HTR-8/SVneo (cell line): ENCODE measurements at regions not wholly inside any gene's neighbourhood (a gene's known extent, or its start where the extent isn't known, plus 50 kb on each side); places are given as distances from the start of the nearest gene placed in this dataset.

Source experiments
- DNase-seq: peaks from one replicate; pipeline ENCODE4 v3.0.0; 2011; ENCODE audit warnings: low spot score, mixed read lengths; ENCODE audit not compliant: insufficient read length
- FAIRE-seq: peaks from 2 replicates; lab custom pipeline; 2011; peaks lifted over from hg19 to GRCh38; lab: Jason Lieb, UNC

DNA sequence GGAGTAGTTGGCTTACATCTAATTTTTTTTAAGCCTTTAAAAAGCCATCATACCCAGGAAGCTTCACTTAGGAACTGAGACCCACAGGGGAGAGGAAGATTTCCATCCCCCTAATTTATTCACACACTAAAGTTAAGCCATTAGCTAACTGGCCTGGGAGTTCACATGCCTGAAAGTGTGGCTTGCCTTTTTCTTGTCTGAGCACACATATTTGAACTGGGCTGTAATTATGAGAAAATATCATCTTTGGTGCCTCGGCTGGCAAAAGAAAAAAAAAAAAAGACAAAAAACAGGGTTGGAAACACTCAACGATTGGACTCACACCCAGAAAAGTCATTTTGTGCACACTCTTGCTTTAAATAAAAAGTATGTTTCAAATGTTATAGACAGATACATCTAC lies 847.3 kb downstream of the MAT2B start:
- DNase-seq (no peak), FAIRE-seq (no peak)

DNA sequence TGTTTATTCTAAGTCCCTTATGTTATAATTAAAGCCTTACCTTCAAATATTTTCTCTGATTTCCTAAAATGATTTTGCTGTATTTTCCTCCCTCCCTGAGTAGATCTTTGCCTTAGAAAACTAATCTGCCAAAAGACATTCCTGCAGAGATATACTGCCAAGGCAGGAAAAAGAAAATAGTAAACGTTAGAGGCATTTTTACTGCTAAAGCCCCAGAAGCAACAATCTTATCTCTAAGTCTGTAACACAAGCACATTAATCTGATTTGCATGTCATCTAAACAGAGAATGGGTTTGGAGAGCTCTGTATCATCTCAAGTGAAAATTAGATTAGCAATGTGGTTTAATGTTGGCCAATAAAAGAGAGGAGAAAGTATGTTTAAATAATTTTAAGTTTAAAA lies 847.7 kb downstream of the MAT2B start:
- DNase-seq: no peak
- no peak for FAIRE-seq

DNA sequence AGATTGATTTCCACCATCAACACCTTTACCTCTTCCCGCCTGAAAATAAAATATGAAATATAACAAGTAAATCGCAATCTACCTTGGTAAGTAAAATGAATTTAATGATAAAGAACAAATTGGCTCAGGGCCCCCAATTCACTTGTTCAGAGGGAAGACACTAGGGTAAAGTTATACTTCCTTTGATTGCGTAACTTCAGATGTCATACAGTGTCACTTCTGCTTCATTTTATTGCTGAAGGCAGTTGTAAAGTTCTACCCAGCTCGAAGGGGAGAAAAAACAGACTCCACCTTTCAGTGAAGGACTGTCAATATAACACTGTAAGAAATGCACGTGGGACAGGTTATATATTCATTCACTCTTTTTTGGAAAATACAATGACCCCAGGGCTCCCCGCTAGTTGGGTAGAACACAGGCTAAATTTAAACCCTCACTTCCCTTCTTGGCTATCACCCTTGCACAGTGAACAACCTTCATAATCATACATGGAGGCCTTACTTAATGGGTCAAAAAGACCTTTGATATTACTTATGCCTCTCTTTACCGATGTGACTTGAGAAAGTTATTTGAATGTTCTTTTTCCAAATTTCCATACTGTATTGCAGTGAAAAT lies 848.8 kb downstream of the MAT2B start:
- FAIRE-seq: no peak
- DNase-seq: no peak

DNA sequence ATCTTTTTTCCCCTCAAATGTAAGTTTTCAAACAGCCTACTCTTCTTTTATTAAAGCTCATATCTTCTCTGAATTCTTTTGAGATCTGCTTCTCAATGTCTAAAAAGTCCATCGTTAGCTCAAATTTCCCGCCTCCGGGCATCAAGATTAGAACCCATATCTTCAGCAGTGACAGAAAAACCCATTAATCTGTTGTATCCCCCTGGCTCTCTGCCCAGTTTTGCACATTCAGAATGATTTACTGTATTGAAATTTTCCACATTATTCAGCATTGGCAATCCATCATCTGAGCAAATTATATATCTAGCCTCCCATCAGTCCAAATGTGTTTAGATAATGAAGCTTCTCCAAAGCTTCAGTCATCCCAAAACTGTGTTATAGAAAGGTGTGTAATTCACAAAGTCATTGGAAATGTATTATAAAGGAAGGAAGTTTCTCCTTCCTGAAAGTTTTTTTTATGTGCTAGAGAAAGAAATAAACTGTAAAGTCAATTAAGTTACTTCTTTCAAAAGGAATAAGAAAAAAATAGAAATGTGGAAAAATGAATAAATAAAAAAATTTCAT lies 849.9 kb downstream of the MAT2B start:
- DNase-seq: no peak
- no peak for FAIRE-seq

DNA sequence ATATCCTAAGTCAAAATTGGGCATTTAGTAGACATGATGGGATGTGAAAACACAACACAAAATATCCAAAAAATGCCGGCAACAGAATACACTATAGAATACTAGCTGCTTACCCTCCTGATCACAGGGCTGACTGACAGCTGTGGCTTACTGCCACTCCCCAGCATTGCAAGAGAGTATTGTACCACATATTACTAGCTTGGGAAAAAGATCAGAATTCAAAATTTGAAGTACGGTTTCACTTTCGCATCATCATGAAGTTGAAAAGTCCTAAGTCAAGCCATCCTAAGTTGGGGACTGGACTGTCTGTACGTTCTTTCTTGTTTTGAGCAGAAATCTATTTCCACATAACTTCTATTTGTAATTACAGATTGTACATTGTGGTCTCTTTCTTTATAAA lies 851.4 kb downstream of the MAT2B start:
- FAIRE-seq: no peak
- no peak for DNase-seq

DNA sequence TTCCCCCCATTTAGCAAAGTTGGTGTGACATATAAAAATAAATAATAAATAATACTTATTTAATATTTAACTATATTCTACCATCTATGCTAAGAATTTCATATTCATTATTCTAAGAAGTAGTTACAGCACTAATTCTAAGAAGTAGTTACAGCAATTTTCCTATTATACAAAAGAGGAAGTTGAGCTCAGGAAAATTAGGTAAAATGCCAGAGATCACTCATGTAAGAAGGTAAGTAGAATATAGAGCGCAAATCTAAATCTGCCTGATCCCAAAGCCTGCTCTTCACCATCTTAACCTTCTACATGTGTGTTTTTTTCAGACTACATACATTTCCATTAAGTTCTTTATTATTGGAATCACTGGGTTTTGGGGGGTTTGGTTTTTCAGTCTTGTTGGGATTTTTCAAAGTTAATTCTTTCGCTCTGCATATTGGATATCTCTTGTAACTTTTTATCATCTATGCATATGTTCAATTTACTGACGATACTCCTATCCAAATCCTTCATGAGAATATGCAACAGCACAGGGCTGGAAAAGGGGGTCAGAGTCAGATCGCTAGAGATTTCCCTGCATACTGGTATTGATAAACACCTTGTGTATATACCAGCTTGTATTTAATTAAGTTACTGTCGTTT lies 852.1 kb downstream of the MAT2B start:
- FAIRE-seq (no peak), DNase-seq (no peak)

DNA sequence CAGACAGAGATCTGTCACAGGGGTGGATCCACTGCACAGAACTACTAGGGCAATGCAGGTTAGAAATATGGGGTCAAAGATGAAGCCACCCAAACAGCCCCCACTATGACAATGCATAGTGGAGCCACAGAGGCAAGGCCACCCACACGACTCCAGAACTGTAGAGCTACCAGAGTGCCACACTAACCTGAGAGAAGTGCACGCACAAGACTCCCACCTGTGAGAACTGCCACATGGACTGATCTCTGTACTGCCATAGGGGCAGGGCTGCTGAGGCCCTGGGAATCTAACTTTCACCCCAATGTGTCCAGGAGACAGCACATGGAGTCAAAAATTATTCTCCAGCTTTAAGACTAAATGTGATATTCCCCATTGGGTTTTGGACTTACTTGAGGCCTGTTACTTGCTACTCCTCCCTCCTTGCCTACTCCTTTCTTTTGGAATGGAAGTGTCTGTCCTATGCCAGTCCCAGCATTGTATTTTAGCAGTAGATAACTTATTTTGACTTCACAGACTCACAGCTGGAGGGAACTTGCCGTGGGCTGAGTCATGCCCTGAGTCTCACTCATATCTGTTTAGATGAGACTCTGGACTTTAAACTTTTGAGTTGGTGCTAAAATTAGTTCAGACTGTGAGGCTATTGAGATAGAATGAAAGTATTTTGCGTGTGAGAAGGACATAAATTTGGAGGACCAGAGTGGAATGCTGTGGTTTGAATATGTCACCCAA lies 853.3 kb downstream of the MAT2B start:
- DNase-seq (no peak), FAIRE-seq (no peak)

DNA sequence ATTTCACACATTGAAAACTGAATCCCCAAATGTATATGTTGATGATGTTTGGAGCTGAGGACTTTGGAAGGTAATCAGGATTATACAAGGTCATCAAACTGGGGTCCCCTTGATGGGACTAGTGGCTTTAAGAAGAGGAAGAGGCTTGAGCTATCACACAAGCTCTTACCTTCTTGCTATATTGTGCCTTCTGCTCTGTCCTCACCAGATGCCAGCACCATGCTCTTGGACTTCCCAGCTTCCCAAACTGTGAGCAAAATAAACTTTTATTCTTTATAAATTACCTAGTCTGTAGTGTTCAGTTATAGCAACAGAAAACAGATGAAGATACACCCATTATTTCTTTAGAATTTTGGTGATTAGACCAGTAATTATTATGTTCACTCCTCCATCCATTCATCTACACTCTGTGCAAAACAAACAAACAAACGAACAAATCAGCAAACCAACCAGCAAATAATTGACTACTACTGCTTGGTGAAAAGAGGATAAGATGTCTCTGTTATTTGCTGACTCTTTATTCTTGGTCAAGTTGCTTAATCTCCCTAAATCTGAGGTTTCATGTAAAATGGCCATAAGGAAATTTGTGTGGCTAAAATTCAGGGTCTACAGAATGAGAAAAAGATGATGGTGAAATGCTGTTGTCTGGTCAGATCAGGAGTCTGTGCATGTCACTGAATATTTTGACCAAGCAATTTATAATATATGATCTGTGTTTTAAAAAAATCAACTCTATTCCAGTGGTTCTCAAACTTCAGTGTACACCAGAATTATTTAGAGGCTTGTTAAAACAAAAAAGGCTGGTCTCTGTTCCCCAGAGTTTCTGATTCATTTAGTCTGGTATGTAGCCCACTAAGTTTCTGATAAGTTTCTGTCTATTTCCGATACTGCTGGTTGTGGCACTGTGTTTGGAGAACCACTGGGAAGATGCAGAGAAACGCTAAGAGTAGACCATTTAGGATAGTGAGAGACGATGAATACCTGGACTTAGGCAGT lies 854.1 kb downstream of the MAT2B start:
- FAIRE-seq: no peak
- no peak for DNase-seq

DNA sequence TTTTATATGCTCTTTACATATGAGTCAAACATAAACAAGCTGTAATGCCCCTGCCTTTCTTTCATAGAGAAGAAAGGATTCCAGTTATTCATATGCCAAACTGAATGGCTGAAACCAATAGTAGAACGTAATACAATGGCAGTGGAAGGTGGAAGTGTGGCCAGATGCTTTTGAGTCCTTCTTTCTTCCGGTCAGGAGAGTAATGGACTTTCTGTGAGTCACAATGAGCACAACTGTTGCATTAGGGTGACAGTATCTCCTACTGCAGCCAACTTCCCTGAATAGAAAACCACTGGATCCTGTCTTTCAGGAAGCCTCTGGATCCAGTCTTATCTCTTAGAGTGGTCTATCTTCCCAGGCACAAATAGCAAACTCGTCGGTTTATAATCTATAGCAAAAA lies 855.2 kb downstream of the MAT2B start:
- DNase-seq: no peak
- FAIRE-seq: no peak

DNA sequence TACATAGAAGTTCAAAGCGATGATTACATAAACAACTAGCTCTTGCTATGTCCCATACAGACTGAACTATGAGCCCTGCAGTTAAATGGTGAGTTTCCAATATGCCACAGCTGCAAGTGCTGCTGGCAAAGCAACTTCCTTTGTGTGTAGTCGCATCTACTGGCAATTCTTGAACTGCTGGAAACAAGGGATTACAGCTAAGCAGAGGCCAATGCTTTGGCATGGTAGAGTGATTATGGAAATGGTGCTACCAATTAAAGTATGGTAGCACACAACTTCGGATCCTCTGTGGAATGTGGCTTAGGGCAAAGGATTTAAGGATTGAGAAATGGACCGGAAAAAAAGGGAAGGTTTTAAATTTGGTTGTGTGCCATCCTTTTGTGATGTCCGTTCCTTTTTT lies 856.6 kb downstream of the MAT2B start:
- no peak for FAIRE-seq
- DNase-seq: no peak

DNA sequence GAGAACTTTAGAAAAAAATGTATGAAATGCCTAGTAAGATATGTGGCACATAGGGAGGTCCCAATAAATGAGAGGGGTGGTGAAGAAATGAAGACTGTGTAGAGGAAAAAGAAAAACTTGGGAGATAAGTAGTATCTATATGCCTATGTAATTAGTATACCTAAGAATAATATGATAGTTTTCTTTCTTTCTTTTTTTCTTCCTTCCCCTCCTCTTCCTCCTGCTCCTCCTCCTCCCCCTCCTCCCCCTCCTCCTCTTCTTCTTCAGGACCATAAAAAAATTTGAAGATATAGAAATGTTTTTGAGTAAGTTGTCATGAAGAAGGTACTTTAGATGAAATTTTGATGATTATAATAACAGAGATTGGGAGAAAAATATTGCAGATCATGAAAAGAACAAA lies 857.4 kb downstream of the MAT2B start:
- no peak for DNase-seq
- FAIRE-seq: no peak

DNA sequence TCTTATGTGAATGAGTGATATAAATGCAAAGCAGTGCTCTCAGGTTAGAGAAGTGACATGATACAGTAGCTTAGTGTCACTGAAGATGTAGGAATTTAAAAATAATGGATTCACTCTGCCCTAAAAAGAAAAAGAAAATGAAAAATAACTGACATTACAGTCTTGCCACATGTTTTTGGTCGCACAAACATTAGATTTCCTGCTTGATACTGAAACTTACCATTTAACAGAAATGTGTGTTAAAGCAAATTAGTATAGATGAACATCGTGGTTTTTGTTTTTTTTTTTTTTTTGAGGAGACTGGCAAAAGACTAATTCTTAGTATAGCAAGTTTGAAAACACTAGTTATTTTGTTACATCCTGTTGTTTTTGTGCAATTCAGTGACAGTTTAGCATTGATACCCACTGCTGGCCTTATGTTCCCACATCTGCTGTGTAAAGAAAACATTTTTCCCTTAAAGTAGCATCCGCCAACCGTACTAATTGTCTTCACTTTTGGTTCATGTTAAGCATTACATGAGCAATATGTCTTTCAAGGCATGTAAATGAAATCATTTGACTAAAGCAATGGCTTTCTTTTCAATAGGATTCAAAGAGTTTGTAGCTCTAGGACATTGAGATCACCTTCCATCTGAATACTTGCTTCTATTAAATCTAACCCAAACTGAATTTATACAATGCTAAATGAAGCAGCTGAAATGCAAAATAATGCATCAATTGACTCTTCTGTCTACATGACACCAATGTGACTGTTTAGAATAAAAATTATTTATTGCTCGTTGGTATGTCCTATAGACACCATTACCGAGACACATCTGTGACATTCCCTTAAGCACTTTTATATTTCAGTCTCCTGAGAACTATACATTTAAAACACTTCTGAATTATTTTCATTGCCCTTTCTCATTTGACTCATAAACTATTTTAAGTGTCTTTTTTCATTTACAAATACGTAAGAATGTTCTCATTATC lies 859.1 kb downstream of the MAT2B start:
- DNase-seq (no peak), FAIRE-seq (no peak)

DNA sequence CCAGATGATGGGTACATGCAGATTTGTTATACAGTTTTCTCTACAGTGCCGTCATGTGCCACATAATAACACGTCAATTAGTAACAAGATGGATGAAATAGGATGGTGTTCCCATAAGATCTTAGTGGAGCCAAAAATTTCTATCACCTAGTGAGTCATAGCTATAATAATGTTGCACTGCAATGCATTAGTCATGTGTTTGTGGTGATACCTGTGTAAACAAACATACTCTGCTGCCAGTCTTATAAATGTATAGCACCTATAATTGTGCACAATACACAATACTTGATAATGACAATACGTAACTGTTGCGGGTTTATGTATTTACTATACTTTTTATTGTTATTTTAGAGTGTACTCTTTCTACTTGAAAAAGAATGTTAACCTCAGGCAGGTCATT lies 865.4 kb downstream of the MAT2B start:
- DNase-seq (no peak), FAIRE-seq (no peak)

DNA sequence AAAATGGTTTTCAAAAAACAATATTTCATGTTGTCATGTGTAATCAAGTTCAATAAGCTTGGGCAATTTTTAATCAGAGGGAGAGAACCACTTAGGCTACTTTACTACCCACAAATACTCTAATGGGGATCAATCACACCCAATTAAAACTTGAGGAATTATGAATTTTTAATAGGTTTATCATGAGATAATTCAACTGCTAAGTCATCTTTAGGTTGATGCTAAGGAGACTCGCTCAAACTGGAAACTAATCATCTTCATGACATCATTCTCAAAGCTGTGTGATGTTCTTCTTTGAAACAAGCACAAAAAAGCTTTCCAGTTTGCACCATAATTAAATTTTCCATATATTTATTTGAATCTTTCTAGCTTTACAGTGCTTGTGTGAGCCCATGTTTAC lies 867.5 kb downstream of the MAT2B start:
- FAIRE-seq (no peak), DNase-seq (no peak)

DNA sequence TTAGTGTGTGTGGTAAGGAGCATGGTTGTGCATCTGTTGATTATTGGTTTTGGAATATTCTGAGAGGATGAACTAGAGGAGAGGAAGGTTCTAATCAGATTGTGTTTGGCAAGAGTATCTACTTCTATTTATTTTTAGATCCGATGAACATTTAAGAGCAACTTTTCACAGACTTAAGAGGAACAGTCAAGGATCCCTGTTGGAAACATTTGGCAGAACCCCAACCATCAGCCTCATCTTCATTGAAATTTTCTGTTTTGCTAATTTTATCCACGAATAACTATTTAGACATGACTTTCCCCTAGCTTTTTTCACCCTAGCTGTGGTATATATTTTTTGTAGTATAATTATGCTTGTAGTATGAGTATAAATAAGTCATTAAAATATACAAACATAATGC lies 868.5 kb downstream of the MAT2B start:
- no peak for DNase-seq
- no peak for FAIRE-seq

DNA sequence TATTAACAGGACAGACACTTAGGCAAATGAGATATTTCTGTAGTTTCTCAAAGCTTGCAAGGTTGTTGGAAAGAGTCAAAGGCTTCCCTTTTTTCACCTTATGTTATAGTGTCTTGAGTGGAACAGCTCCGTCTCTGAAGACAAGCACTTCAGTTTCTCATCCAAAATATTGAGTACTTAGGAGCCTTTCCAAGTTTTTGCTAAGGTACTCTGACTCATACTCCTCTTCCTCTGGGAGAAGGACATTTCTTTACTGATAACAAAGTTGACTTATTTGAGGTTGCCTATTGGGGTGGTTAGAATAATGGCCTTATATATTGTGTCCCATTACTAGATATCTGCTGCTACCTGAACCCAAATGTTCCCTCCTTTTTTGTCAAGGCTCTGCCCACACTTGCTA lies 869.6 kb downstream of the MAT2B start:
- FAIRE-seq: no peak
- DNase-seq: no peak

DNA sequence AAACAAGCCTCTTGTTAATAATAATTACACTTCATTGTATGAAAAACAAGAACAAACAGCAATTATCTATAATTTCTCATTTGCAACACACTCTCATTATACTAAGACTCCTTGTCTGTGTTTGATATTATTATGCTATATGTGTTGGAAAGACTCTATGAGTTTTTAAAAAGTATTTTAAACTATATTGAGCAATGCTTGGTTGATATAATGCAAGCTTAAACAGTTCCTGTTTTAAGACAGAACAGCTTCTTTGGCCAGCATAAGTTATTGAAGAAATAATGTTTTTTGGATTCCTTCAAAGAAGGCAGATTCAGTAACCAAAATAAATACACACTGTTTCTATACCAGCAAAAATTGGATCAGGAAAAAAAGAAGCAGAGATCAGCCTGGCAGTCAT lies 871.4 kb downstream of the MAT2B start:
- FAIRE-seq: no peak

DNA sequence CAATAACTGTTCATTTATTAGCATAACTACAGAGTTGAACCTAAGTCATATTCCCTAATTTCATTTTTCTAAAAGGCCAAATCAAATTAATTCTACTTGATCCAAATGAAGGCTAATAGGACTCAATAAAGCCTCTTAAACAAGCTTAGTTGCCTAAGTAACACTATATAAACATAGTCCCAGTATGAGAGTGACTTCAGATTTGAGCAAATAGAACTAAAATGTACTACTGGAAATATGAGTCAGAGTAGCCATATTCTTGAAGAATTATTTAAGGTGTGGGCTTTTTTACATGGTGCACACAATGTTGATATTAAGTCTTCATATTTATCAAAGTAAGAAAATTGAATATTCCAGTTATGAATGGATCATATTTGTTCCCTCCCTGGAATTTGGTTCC lies 872.3 kb downstream of the MAT2B start:
- DNase-seq (no peak), FAIRE-seq (no peak)

More for the DNA sequence above, 871.4 kb downstream of the MAT2B start:
- DNase-seq: no peak

DNA sequence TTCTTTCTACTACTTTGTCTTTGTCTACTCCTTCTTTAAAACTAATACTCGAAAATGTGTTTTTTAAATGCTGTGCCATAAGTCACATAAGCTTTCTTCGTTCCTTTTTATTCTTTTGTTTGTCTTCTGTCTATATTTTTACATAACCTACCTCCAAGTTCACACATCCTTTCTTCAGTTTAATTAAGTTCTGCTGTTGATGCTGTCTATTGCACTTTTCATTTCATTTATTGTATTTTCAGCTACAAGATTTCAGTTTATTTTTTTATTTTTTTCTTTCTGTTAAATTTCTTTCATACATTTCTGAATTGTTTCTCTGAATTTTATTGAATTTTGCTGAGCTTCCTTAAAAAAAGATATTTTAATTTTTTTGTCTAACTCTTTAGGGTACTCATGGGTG lies 878.2 kb downstream of the MAT2B start:
- FAIRE-seq (no peak), DNase-seq (no peak)
